Kidney epithelial cell (primary cell): ENCODE measurements at regions not wholly inside any gene's neighbourhood (a gene's known extent, or its start where the extent isn't known, plus 50 kb on each side); places are given as distances from the start of the nearest gene placed in this dataset.

Source experiments
- DNase-seq: peaks from one replicate; pipeline ENCODE4 v3.0.0-alpha.2; 2010; ENCODE audit warnings: low read depth
- H3K27me3 ChIP-seq: 2 replicates; pipeline ENCODE4 v1.6.0; 2011; ENCODE audit warnings: low read length; ENCODE audit not compliant: control insufficient read depth, insufficient read depth
- H3K36me3 ChIP-seq: 2 replicates; pipeline ENCODE4 v1.5.1; 2011; ENCODE audit warnings: low read length; ENCODE audit not compliant: control insufficient read depth, insufficient read depth
- H3K4me3 ChIP-seq: 2 replicates; pipeline ENCODE4 v1.5.1; 2011; ENCODE audit warnings: low read depth, mild to moderate bottlenecking, control low read depth, low read length
- TF ChIP-seq, protein P1 (sequence below): IDR thresholded peaks from 2 replicates; pipeline ENCODE4 v1.5.1; 2011; ENCODE audit warnings: mild to moderate bottlenecking, moderate library complexity, low read length, control low read depth, inconsistent platforms; ENCODE audit not compliant: insufficient read depth, poor library complexity, severe bottlenecking

DNA sequence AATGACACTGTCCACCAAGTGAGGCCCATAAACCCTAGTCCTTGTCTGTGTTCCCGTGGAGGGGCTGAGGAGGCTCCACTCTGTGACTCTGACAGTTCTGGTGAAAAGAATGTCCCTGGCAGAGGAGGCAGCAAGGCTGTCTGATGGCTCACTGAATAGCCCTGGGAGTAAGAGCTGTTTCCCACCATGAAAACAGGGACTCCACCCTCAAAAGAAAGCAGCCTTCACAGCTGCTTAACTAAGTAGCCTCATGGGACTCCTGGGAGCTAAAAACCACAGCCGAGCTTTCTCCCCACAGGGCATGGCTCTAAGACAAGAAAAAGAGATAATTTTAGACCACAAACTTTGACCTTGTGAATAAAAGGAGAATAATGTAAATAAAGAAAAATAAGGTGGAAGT is 135.1 kb upstream of the FRY start:
- H3K4me3 ChIP-seq = no peak overlapping the region
- TF ChIP-seq, protein P1, sequence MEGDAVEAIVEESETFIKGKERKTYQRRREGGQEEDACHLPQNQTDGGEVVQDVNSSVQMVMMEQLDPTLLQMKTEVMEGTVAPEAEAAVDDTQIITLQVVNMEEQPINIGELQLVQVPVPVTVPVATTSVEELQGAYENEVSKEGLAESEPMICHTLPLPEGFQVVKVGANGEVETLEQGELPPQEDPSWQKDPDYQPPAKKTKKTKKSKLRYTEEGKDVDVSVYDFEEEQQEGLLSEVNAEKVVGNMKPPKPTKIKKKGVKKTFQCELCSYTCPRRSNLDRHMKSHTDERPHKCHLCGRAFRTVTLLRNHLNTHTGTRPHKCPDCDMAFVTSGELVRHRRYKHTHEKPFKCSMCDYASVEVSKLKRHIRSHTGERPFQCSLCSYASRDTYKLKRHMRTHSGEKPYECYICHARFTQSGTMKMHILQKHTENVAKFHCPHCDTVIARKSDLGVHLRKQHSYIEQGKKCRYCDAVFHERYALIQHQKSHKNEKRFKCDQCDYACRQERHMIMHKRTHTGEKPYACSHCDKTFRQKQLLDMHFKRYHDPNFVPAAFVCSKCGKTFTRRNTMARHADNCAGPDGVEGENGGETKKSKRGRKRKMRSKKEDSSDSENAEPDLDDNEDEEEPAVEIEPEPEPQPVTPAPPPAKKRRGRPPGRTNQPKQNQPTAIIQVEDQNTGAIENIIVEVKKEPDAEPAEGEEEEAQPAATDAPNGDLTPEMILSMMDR = no peak
- H3K27me3 ChIP-seq = no peaks in the 10 kb centered on the region
- no peaks in the 10 kb centered on the region for H3K36me3 ChIP-seq
- DNase-seq = no peak

DNA sequence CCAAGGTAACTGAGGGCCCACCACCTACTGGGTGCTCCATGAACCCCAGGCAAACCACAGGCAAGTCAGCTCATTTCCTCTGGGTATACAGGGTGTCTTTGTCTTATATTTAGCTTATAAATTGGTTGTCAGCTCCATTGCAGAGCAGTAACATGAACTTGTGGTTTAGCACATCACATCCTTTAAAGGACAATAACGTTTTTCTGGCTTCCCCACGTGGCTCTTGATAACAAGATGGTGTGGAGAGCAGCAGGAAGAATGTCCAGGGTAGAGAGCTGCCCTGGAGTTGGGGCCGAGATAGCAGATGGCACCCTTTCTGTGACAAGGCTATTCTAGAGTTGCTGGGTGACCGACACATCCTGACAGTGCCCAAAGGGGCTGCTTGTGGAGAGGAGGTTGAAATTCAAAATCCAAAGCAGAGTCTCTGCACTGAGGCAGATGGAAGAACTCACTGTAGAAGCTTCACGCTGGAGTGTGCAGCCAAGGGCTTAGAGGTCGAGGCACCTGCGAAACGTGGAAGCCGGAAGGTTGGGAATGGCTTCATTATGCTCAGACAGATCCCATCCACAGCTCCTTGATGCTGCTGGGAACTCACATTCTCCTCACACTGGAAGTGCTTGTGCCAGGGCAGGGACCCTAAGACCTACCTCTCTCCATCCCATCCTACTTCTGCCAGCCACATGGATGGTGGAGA is 133.0 kb upstream of the FRY start:
- H3K27me3 ChIP-seq = no peaks in the 10 kb centered on the region
- no peaks in the 10 kb centered on the region for H3K36me3 ChIP-seq
- H3K4me3 ChIP-seq = no peak overlapping the region
- TF ChIP-seq, protein P1 = no peak
- no peak for DNase-seq

DNA sequence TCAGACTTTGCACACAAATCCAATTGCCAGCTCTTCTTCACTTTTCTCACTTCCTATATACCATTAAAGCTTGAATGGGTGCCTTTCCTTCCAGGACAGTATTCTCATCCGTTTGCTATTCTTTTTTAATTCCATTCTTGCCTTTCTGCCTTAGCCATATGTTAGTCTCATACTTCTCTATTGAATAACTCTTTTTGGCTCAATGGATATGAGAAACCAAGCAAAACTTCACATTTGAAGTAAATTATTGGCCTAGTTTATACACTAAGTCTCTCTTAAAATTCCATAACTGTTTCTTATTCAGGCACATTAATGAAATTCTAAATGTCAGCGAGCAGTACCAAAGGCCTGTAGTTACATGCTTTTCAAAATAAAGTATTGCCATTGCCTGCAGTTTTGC is 129.6 kb upstream of the FRY start:
- TF ChIP-seq, protein P1 = no peak
- Histone ChIP-seq H3K36me3 (no peaks in the 10 kb centered on the region), H3K4me3 (no peak overlapping the region), H3K27me3 (no peaks in the 10 kb centered on the region)
- DNase-seq = no peak

DNA sequence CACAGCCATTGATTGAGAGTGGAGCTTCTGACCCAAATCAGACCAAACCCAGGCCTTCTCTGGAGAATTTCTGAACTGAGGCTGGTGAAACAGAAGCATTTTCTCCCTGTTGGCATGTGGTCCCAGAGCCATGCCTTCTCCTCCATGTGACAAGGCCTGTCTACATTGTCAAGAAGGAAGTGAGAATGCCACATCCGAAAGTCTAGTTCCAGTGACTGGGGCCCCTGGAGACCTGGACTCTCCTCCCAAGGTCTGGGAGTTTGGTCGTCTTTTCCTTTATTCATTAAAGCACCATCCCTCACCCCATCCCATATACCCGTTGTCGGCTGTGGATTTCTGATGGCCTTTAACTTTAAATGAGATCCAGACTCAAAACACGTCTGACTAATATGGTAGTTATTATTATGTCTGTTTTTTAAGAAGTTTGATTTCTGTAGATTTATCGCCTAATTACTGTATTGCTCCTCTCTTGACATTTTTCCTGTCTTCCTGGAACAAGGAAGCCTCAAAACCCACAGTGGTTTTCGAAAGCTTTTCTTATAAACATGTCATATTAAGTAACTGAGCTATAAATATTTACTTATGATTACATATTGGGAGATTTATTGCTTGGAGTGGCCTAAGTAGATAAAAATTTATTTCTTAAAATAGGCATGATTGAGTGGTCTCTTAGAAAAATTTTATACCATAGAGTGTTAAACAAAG is 128.3 kb upstream of the FRY start:
- DNase-seq = no peak
- TF ChIP-seq, protein P1 = no peak

DNA sequence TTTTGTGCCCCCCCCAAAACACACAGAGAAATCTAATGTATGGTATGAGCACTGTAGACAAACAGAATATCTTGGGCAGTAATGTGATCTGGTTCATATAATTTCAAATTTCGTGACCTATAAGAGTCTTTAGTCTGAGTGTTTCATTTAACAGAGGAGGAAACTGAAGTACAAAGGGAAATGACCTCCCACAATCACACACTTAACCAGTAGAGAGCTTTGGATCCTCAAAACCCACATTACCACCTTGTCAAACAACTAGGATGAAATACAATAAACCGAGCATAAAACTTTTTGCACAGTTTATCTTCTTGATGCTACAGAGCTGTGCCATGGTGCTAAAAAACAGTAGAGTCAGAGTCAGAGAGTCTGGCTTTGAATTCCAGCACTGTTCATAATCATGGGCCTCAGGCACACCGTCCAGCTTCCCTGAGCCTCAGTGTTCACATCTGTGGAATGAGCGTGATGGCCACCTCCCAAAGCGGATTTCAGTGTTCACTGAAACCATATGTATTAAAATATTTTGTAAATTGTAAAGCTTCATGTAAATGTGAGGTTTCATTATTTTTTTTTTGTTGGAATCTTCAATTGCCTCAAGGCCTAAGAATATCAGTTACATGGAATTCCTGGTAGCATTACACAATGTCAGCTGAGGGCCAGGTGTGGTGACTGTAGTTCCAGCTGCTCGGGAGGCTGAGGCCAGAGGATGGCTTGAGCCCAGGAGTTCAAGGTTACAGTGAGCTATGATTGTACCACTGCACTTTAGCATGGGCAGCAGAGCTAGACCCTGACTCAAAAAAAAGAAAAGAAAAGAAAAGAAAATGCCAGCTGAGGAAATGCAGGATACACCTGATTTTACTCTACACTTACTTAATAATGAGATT is 126.4 kb upstream of the FRY start:
- TF ChIP-seq, protein P1 = no peak
- H3K27me3 ChIP-seq = no peaks in the 10 kb centered on the region
- H3K36me3 ChIP-seq = no peaks in the 10 kb centered on the region
- DNase-seq = no peak
- H3K4me3 ChIP-seq = no peak overlapping the region

More for the DNA sequence above, 128.3 kb upstream of the FRY start:
- H3K27me3 ChIP-seq = no peaks in the 10 kb centered on the region
- H3K36me3 ChIP-seq = no peaks in the 10 kb centered on the region
- no peak overlapping the region for H3K4me3 ChIP-seq
